Heart right ventricle (tissue), 16 donors: ENCODE measurements at regions not wholly inside any gene's neighbourhood (a gene's known extent, or its start where the extent isn't known, plus 50 kb on each side); places are given as distances from the start of the nearest gene placed in this dataset.
"Not testable (repeated sequence)": the region's sequence is repeated elsewhere in the genome, so short reads cannot be mapped to it uniquely, and the experiment has no call there.

Experiments used
- ATAC-seq, 8 donors: fragments of 200-7000 bp; cut with Tn5 transposase; one replicate each; pipeline ENCODE4 v1.9.1; 2020; ENCODE audit warnings: mild to moderate bottlenecking in 8 of 8, moderate library complexity in 8 of 8, moderate number of reproducible peaks in 1 of 8
- DNase-seq, 2 donors: peaks; one replicate each; pipeline ENCODE4 v3.0.0-alpha.2; 2020
- H3K27ac ChIP-seq, 10 donors: fragments of 200-600 bp; sonication (generic) in 2 of 10; one replicate each; pipeline versions ENCODE4 v1.5.0 to v1.8.0; 2020 to 2022; ENCODE audit warnings: mild to moderate bottlenecking in 3 of 10
- H3K27me3 ChIP-seq, 7 donors: fragments of 200-600 bp; one replicate each; pipeline ENCODE4 v1.8.0; 2021 to 2022; ENCODE audit warnings: mild to moderate bottlenecking in 2 of 7
- H3K36me3 ChIP-seq, 9 donors: fragments of 200-600 bp; sonication (generic) in 1 of 9; one replicate each; pipeline versions ENCODE4 v1.5.0 to v1.8.0; 2020 to 2022; ENCODE audit warnings: mild to moderate bottlenecking in 2 of 9
- H3K4me1 ChIP-seq, 9 donors: fragments of 200-600 bp; sonication (generic) in 1 of 9; one replicate each; pipeline versions ENCODE4 v1.5.0 to v1.8.0; 2020 to 2022; ENCODE audit warnings: mild to moderate bottlenecking in 4 of 9
- H3K4me3 ChIP-seq, 10 donors: fragments of 200-600 bp; sonication (generic) in 2 of 10; one replicate each; pipeline versions ENCODE4 v1.5.0 to v1.8.0; 2020 to 2022; ENCODE audit warnings: mild to moderate bottlenecking in 7 of 10, moderate library complexity in 2 of 10
- H3K9me3 ChIP-seq, 11 donors: fragments of 200-600 bp in 10 of 11; sonication (generic) in 2 of 11; one replicate each; pipeline versions ENCODE4 v1.5.0 to v1.8.0; 2013 to 2022; ENCODE audit warnings: mild to moderate bottlenecking in 2 of 11, control low read depth in 1 of 11, moderate library complexity in 1 of 11
- CTCF ChIP-seq, 9 donors: fragments of 200-600 bp; sonication (generic) in 2 of 9; IDR thresholded peaks; one replicate each; pipeline versions ENCODE4 v1.5.0 to v1.8.0; 2021 to 2022; ENCODE audit warnings: antibody characterized with exemption in 9 of 9, mild to moderate bottlenecking in 5 of 9, moderate library complexity in 1 of 9
- WGBS, 2 donors: extraction: QIAGEN DNeasy Blood & Tissue Kit; methylation state at CpG; one replicate each; pipeline ENCODE4 v1.1.7; 2013; ENCODE audit warnings: inconsistent platforms in 1 of 2; 5-methylcytosine and 5-hydroxymethylcytosine counted together
- intact Hi-C, 10 donors: fragments of 100-400 bp; cut with DNase I; formaldehyde crosslinking; loops; one replicate each; pipeline versions ENCODE4 v1.11.1 to v1.14.2; 2022
- donor health status: Arrhythmogenic right ventricular cardiomyopathy.
- donor health status: ischemic (EF 13 %, LVEDD 7.1; RV severe dilation, severe dysfunction).
- donor health status: healthy with polysubstance abuse.
- donor health status: DM: no; HTN: yes; CAD: no.
- donor health status: DM: no; HTN: no; CAD: no.
- donor health status: ischemic (EF 25% LVEDD 6.9; RV normal size, moderate dysfunction).
- donor health status: ischemic (EF 25% LVEDD 5.7; RV mildly dilated, moderate dysfunction).
- donor health status: healthy.
- donor health status: DM: yes; HTN: yes; CAD: no.
- donor health status: Ischemic cardiomyopathy.
- donor health status: ischemic (EF 35%, LVEDD 5.7; RV mildly dilated, moderate dysfunction).
- donor health status: nonischemic (EF 11% LVEDD 7.7; RV severe dilation, severe dysfunction).
- donor health status: DM: yes; HTN: yes; CAD: no.
- donor health status: PGD.
- donor health status: ischemic (EF 29% LVEDD 5.4; RV normal size, mild dysfunction).
- donor health status: nonischemic (EF 23%, LVEDD 6.1; RV moderate dilation, normal function).

DNA sequence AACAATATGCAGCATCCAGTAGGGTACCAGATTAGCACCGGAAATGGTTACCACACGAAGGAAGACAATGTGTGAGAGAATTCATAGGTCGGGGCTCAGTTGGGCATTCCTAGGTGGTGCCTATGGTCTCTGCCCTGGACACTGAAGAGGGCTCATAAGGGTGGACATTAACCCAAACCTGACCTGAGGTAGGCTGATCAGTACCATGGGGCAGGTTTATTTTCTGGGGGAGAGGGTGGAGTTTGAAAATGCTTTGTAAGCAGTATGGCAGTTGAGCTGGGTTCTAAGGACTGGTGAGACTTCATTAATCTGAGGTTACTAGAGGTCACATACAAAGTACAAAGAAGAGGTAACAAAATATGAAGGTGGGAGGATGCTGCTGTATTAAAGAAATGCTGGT, 68.4 kb downstream of the RPL22L1 start:
- intact Hi-C loops: loop anchor here in 5 of 10 donors (10.0 kb wide), 4 partner anchors 97 to 497 kb away; no protein-coding TSS in a partner anchor

DNA sequence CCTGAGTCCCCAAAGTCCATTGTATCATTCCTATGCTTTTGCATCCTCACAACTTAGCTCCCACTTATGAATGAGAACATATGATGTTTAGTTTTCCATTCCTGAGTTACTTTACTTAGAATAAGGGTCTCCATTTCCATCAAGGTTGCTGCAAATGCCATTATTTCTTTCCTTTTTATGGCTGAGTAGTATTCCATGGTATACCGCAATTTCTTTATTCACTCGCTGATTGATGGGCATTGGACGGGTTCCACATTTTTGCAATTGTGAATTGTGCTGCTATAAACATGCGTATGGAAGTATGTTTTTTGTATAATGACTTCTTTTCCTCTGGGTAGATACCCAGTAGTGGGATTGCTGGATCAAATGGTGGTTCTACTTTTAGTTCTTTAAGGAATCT, 69.7 kb downstream of the RPL22L1 start:
- H3K27me3 ChIP-seq, H3K4me3 ChIP-seq, DNase-seq, H3K36me3 ChIP-seq, H3K9me3 ChIP-seq, H3K27ac ChIP-seq, ATAC-seq, H3K4me1 ChIP-seq: not testable (repeated sequence)
- WGBS, 2 donors: 80 to 96% methylated on average over 4 of the region's 4 CpGs
- intact Hi-C loops: loop anchor here in 5 of 10 donors (10.0 kb wide), 4 partner anchors 95 to 495 kb away; no protein-coding TSS in a partner anchor

More for the DNA sequence above, 68.4 kb downstream of the RPL22L1 start:
- H3K4me1 ChIP-seq: no peaks in the 10 kb centered on the region
- ATAC-seq: no peak
- no peak overlapping the region for H3K27ac ChIP-seq
- H3K9me3 ChIP-seq: peaks cover 0 to 3% (median 0%) of the 10 kb centered on the region in 11 donors
- DNase-seq: no peak
- no peak for TF ChIP-seq CTCF (IDR thresholded peaks at IDR 0.05)
- H3K36me3 ChIP-seq: no peaks in the 10 kb centered on the region
- 86 to 88% methylated on average over 3 of the region's 3 CpGs for WGBS, 2 donors
- peaks cover 0 to 9% (median 0%) of the 10 kb centered on the region in 7 donors for H3K27me3 ChIP-seq
- no peak overlapping the region for H3K4me3 ChIP-seq

- WGBS, 2 donors: 82 to 85% methylated on average over 2 of the region's 2 CpGs
- no peak for DNase-seq
- intact Hi-C loops: no loop called here
- Histone ChIP-seq H3K36me3 (no peaks in the 10 kb centered on the region), H3K9me3 (peaks cover 0 to 9% (median 0%) of the 10 kb centered on the region in 11 donors), H3K4me3 (no peak overlapping the region), H3K27me3 (peaks cover 0 to 4% (median 0%) of the 10 kb centered on the region in 7 donors), H3K27ac (no peak overlapping the region), H3K4me1 (no peaks in the 10 kb centered on the region)
- TF ChIP-seq CTCF (IDR thresholded peaks at IDR 0.05): no peak
- ATAC-seq: no peak
Observed at GRCh38 chr3:170799009-170799408, 71.0 kb downstream of the RPL22L1 start.

DNA sequence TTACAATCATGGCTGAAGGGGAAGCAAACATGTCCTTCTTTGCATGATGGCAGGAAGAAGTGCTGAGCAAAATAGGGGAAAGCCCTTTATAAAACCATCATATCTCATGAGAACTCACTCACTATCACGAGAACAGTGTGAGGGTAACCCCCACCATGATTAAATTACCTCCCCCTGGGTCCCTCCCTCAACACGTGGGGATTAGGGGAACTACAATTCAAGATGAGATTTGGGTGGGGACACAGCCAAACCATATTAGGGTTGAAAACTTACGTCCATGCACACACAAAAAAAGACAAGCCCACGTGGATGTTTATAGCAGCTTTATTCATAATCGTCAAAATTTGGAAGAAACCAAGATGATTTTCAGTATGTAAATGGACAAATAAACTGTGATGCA, 72.3 kb downstream of the RPL22L1 start:
- intact Hi-C loops: no loop called here
- no peak overlapping the region for H3K27ac ChIP-seq
- no peaks in the 10 kb centered on the region for H3K4me1 ChIP-seq
- H3K4me3 ChIP-seq: no peak overlapping the region
- TF ChIP-seq CTCF (IDR thresholded peaks at IDR 0.05): no peak
- ATAC-seq (no peak), DNase-seq (no peak)
- 74 to 75% methylated on average over 5 of the region's 5 CpGs for WGBS, 2 donors
- H3K27me3 ChIP-seq: no peaks in the 10 kb centered on the region
- H3K9me3 ChIP-seq: peaks cover 0 to 9% (median 0%) of the 10 kb centered on the region in 11 donors
- no peaks in the 10 kb centered on the region for H3K36me3 ChIP-seq

DNA sequence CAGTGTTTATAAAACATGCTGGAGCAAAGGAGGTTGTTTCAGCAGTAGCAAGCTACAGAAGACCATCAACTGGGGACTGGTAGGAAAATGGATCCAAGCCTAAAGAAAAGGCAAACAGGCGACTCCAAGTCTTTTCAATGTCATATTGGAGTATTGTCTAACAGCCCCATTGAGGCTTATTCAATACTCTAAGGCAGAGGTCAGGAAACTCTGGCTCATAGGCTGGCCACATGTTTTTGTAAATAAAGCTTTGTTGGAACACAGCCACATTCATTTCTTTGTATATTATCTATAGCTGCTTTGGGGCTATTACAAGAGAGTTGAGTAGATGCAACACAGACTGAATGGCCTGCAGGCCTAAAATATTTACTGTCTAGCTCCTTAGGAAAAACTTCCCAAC, 77.5 kb downstream of the RPL22L1 start:
- no peak for ATAC-seq
- H3K27me3 ChIP-seq: no peaks in the 10 kb centered on the region
- 79 to 85% methylated on average over 1 of the region's 1 CpG for WGBS, 2 donors

More for the DNA sequence above, 77.5 kb downstream of the RPL22L1 start:
- H3K4me1 ChIP-seq: no peaks in the 10 kb centered on the region
- H3K4me3 ChIP-seq: no peak overlapping the region
- TF ChIP-seq CTCF (IDR thresholded peaks at IDR 0.05): no peak
- DNase-seq: no peak
- peaks cover 0 to 16% (median 0%) of the 10 kb centered on the region in 11 donors for H3K9me3 ChIP-seq
- intact Hi-C loops: no loop called here
- no peaks in the 10 kb centered on the region for H3K36me3 ChIP-seq
- no peak overlapping the region for H3K27ac ChIP-seq
